Erythroblast (primary cell): ENCODE measurements at regions not wholly inside any gene's neighbourhood (a gene's known extent, or its start where the extent isn't known, plus 50 kb on each side); places are given as distances from the start of the nearest gene placed in this dataset.

ENCODE experiments used
- DNase-seq, 2 experiments: peaks; one replicate each; lab custom pipeline; 2025; lab: John Stamatoyannopoulos, UW
- GATA1 ChIP-seq: IDR thresholded peaks from 2 replicates; pipeline ENCODE4 v1.6.1; 2011; ENCODE audit warnings: low read depth, mild to moderate bottlenecking, control low read depth, low read length, moderate library complexity
- POLR2A ChIP-seq: IDR thresholded peaks from 2 replicates; pipeline ENCODE4 v1.6.1; 2011; ENCODE audit warnings: mild to moderate bottlenecking, low read length

- no peak for DNase-seq
- TF ChIP-seq POLR2A (no peak), GATA1 (no peak)
Observed at GRCh38 chr2:70036290-70036689, 51.0 kb upstream of the PCBP1 start.

GRCh38 chr2:70035344-70035844 is 51.9 kb upstream of the PCBP1 start:
- DNase-seq, result no peak
- TF ChIP-seq POLR2A, result no peak
- TF ChIP-seq GATA1, result no peak

- TF ChIP-seq POLR2A, result no peak
- TF ChIP-seq GATA1, result no peak
- DNase-seq, result no peak
Observed at GRCh38 chr2:70030724-70031420, 56.4 kb upstream of the PCBP1 start.

GRCh38 chr2:70029814-70030409 is 57.4 kb upstream of the PCBP1 start:
- no peak for TF ChIP-seq POLR2A
- no peak for TF ChIP-seq GATA1
- peak; percentile 74 to 83 for DNase-seq

GRCh38 chr2:70024284-70024683 is 62.9 kb upstream of the ASPRV1 start:
- DNase-seq, result no peak
- no peak for TF ChIP-seq POLR2A
- no peak for TF ChIP-seq GATA1

- TF ChIP-seq POLR2A, result no peak
- TF ChIP-seq GATA1, result no peak
- no peak for DNase-seq
Observed at GRCh38 chr2:70019096-70019495, 57.7 kb upstream of the ASPRV1 start.

- no peak for DNase-seq
- TF ChIP-seq GATA1, result no peak
- TF ChIP-seq POLR2A, result no peak
Observed at GRCh38 chr2:70017962-70018361, 56.5 kb upstream of the ASPRV1 start.

GRCh38 chr2:70014959-70015358 is 53.5 kb upstream of the ASPRV1 start:
- no peak for DNase-seq
- TF ChIP-seq POLR2A, result no peak
- no peak for TF ChIP-seq GATA1

GRCh38 chr2:70012887-70013286 is 51.5 kb upstream of the ASPRV1 start:
- no peak for DNase-seq
- no peak for TF ChIP-seq POLR2A
- TF ChIP-seq GATA1, result no peak

- no peak for DNase-seq
- no peak for TF ChIP-seq GATA1
- TF ChIP-seq POLR2A, result no peak
Observed at GRCh38 chr2:70011786-70012185, 50.4 kb upstream of the ASPRV1 start.

GRCh38 chr2:70011335-70011734 is 49.9 kb upstream of the ASPRV1 start:
- TF ChIP-seq GATA1 (no peak), POLR2A (no peak)
- no peak for DNase-seq
